ENCODE measurements at regions not wholly inside any gene's neighbourhood (a gene's known extent, or its start where the extent isn't known, plus 50 kb on each side); places are given as distances from the start of the nearest gene placed in this dataset.

DNA sequence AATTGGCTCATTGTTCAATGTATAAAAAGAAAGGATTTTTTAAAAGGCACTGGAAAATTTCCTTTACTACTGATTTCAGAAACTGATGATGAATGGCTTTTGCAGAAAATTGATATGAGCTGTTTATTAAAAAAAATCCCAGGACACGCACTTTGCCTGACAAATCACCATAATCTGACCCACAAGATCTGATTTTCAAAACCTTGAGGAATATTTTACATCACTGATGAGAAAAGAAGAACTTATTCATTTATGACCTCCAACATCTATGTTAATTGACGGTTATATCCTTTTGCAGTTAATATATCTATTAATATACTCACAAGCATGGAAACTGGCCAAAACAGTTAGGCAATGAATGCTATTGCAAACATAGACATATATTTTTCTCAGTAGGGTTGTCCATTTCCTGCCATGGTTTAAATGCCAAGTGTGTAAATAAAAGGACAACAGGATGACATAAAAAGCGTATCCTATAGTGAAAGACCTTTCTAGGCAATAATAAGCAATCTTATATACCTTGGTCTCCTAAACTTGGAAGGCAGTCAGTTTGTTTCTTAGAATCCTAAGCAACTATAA, 109.7 kb upstream of the SLC7A14 start:
- TF ChIP-seq, protein P1, sequence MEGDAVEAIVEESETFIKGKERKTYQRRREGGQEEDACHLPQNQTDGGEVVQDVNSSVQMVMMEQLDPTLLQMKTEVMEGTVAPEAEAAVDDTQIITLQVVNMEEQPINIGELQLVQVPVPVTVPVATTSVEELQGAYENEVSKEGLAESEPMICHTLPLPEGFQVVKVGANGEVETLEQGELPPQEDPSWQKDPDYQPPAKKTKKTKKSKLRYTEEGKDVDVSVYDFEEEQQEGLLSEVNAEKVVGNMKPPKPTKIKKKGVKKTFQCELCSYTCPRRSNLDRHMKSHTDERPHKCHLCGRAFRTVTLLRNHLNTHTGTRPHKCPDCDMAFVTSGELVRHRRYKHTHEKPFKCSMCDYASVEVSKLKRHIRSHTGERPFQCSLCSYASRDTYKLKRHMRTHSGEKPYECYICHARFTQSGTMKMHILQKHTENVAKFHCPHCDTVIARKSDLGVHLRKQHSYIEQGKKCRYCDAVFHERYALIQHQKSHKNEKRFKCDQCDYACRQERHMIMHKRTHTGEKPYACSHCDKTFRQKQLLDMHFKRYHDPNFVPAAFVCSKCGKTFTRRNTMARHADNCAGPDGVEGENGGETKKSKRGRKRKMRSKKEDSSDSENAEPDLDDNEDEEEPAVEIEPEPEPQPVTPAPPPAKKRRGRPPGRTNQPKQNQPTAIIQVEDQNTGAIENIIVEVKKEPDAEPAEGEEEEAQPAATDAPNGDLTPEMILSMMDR (IDR thresholded peaks at IDR 0.05) = no peak
- TF ChIP-seq POLR2A (IDR thresholded peaks at IDR 0.05) = no peak

Data from uterus (tissue), 2 donors.